ENCODE measurements at regions not wholly inside any gene's neighbourhood (a gene's known extent, or its start where the extent isn't known, plus 50 kb on each side); places are given as distances from the start of the nearest gene placed in this dataset.

- Mint-ChIP-seq H3K4me3 (no peak overlapping the region), H3K4me1 (no peaks in the 10 kb centered on the region), H3K9me3 (peaks cover 0 to 3% (median 2%) of the 10 kb centered on the region in 7 donors), H3K36me3 (no peaks in the 10 kb centered on the region), H3K27ac (no peak overlapping the region), H3K27me3 (ENCODE audit: low read depth in 3 of 3) (peaks cover 5 to 9% (median 9%) of the 10 kb centered on the region in 3 donors)
- no peaks in the 10 kb centered on the region for H3K36me3 ChIP-seq (replicated peaks in 1 of 2; ENCODE audit: control insufficient read depth in 1 of 2, insufficient read depth in 2 of 2, low read length in 2 of 2)
- H3K79me2 ChIP-seq (ENCODE audit: insufficient read depth, low read length) = no peaks in the 10 kb centered on the region
- no peak overlapping the region for H2AFZ ChIP-seq (ENCODE audit: insufficient read depth, low read depth, low read length, poor library complexity, severe bottlenecking)
- no peaks in the 10 kb centered on the region for H3K4me1 ChIP-seq (ENCODE audit: control insufficient read depth in 1 of 2, insufficient read depth in 2 of 2, low read length in 2 of 2)
- DNase-seq = no peak
- H3K27ac ChIP-seq (ENCODE audit: low read depth in 1 of 2, low read length in 2 of 2) = no peak overlapping the region
- H3K9ac ChIP-seq (ENCODE audit: insufficient read depth, low read length, poor library complexity, severe bottlenecking) = no peak overlapping the region
- intact Hi-C loops (cut with micrococcal nuclease) = no loop called here
- no peak overlapping the region for H3K4me2 ChIP-seq (replicated peaks; ENCODE audit: extremely low read depth, low read length, poor library complexity, severe bottlenecking)
- no peaks in the 10 kb centered on the region for H4K20me1 ChIP-seq (ENCODE audit: insufficient read depth, low read length)
- no peak overlapping the region for H3K4me3 ChIP-seq (replicated peaks in 1 of 3; ENCODE audit: low read depth in 2 of 3, low read length in 3 of 3)
- no peaks in the 10 kb centered on the region for H3K9me3 ChIP-seq (replicated peaks in 1 of 2; ENCODE audit: control insufficient read depth in 1 of 2, insufficient read depth in 1 of 2, low read length in 2 of 2)
- peaks cover 0 to 2% of the 10 kb centered on the region in 2 donors for H3K27me3 ChIP-seq (ENCODE audit: control insufficient read depth in 2 of 2, insufficient read depth in 2 of 2, low read length in 2 of 2)
- no peak for TF ChIP-seq CTCF (IDR thresholded peaks at IDR 0.05)
- WGBS (ENCODE audit: insufficient coverage) = 100% methylated on average over 5 of the region's 5 CpGs
Measured at GRCh38 chr1:50343323-50343722, 79.9 kb downstream of the DMRTA2 start.

- Mint-ChIP-seq H3K4me3 (no peak overlapping the region), H3K4me1 (no peaks in the 10 kb centered on the region), H3K9me3 (peaks cover 0 to 3% (median 2%) of the 10 kb centered on the region in 7 donors), H3K36me3 (no peaks in the 10 kb centered on the region), H3K27ac (no peak overlapping the region), H3K27me3 (ENCODE audit: low read depth in 3 of 3) (peaks cover 2 to 9% (median 9%) of the 10 kb centered on the region in 3 donors)
- no peak overlapping the region for H3K27ac ChIP-seq (ENCODE audit: low read depth in 1 of 2, low read length in 2 of 2)
- no peaks in the 10 kb centered on the region for H3K4me1 ChIP-seq (ENCODE audit: control insufficient read depth in 1 of 2, insufficient read depth in 2 of 2, low read length in 2 of 2)
- H4K20me1 ChIP-seq (ENCODE audit: insufficient read depth, low read length) = no peaks in the 10 kb centered on the region
- no peak overlapping the region for H3K4me2 ChIP-seq (replicated peaks; ENCODE audit: extremely low read depth, low read length, poor library complexity, severe bottlenecking)
- H3K9me3 ChIP-seq (replicated peaks in 1 of 2; ENCODE audit: control insufficient read depth in 1 of 2, insufficient read depth in 1 of 2, low read length in 2 of 2) = no peaks in the 10 kb centered on the region
- intact Hi-C loops (cut with micrococcal nuclease) = no loop called here
- no peak overlapping the region for H3K9ac ChIP-seq (ENCODE audit: insufficient read depth, low read length, poor library complexity, severe bottlenecking)
- peaks cover 0 to 2% of the 10 kb centered on the region in 2 donors for H3K27me3 ChIP-seq (ENCODE audit: control insufficient read depth in 2 of 2, insufficient read depth in 2 of 2, low read length in 2 of 2)
- H3K4me3 ChIP-seq (replicated peaks in 1 of 3; ENCODE audit: low read depth in 2 of 3, low read length in 3 of 3) = no peak overlapping the region
- TF ChIP-seq CTCF (IDR thresholded peaks at IDR 0.05) = no peak
- no peaks in the 10 kb centered on the region for H3K36me3 ChIP-seq (replicated peaks in 1 of 2; ENCODE audit: control insufficient read depth in 1 of 2, insufficient read depth in 2 of 2, low read length in 2 of 2)
- H3K79me2 ChIP-seq (ENCODE audit: insufficient read depth, low read length) = no peaks in the 10 kb centered on the region
- no peak overlapping the region for H2AFZ ChIP-seq (ENCODE audit: insufficient read depth, low read depth, low read length, poor library complexity, severe bottlenecking)
- no peak for DNase-seq
Measured at GRCh38 chr1:50342525-50342924, 80.7 kb downstream of the DMRTA2 start.

All from CD14-positive monocyte (primary cell).